GM21526 (cell line): ENCODE measurements at regions not wholly inside any gene's neighbourhood (a gene's known extent, or its start where the extent isn't known, plus 50 kb on each side); places are given as distances from the start of the nearest gene placed in this dataset.

Experiments
- ATAC-seq: cut with Tn5 transposase; IDR thresholded peaks from one replicate; pipeline ENCODE4 v1.9.1; 2021; ENCODE audit warnings: moderate library complexity; ENCODE audit not compliant: unreplicated experiment, low FRiP score

DNA sequence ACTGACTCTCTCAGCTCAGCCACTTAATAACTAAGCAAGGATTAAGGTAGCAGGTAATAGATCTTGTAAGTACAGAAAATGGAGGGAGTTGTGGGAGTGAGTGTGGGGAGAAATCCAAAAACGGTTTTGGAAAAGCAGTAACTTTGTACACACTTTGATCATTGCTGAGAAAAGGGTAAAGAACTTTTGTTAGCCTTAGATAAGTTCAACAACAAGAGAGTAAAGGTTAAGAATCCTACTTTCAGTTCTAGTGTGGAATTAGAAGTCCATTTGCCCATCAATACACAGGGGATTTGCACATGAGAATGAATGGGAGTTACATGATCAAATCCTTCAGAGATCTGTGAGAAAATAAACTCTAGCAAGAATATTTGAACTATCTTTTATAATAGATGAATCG lies 528.7 kb downstream of the SOX2 start:
- no peak for ATAC-seq

DNA sequence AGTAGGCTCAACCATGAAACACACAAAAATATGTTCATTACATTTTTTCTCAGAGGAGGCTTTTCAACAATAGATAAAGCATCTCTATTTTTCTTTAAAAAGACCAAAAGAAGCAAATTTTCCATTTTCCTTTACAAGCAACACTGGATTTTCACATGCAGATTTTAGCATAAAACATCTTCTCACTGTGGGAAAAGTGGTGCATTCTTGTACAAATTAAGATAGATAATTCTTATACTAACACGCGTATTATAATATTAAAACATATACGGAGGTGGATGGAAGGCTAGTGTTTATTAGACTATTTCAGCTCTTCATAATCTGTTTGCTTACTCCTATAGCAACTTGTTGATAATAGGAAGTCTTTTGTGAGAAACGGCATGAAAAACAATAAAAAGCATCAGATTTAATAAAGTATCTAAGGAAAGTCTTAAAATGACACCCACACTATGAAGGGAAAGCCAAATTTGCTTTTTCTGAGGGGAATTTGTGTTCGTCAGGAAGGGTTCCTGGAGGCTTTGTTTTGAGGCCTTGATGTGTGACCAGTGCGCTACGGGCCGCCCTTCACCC lies 529.6 kb downstream of the SOX2 start:
- ATAC-seq = no peak

GRCh38 chr3:182241766-182242488 lies 530.2 kb downstream of the SOX2 start:
- no peak for ATAC-seq

GRCh38 chr3:182242489-182242942 lies 530.8 kb downstream of the SOX2 start:
- no peak for ATAC-seq

- no peak for ATAC-seq
Measured at GRCh38 chr3:182243625-182244024, 531.9 kb downstream of the SOX2 start.

DNA sequence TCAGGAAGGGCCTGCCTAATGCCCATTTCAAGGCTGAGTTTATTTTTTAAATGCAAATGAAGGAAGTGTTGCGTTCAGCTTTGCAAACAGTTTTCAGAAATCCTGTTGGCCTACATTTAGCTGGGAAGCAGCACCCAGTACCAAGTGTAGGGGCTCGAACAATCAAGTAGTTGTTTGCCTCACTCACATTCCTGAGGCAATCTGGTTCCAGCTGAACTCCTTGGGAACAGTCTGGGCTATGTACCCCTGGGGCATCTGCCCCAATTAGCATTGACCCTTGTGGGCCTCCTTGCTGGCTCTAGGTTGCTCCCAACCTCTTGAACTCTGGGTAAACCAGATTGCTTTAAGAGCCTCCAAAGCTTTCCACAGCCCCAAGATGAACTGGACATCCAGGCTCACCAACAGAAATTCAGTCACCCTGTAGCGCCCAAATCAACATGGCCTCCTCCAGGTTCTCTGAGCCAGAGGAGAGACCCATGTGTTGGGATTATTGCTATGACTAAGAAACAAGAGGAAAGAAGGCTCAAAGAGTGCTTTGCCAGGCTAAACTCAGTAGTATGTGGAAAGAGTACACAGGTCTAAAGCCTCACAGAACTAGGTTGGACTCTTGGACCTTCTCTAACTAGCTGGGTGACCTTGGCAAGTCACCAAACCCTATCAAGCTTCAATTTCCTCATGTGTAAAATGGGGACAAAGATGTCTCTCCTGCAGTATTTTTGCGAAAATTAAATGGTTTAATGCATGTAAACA lies 532.7 kb downstream of the SOX2 start:
- ATAC-seq = no peak

- ATAC-seq = no peak
Measured at GRCh38 chr3:182245059-182245458, 533.3 kb downstream of the SOX2 start.

DNA sequence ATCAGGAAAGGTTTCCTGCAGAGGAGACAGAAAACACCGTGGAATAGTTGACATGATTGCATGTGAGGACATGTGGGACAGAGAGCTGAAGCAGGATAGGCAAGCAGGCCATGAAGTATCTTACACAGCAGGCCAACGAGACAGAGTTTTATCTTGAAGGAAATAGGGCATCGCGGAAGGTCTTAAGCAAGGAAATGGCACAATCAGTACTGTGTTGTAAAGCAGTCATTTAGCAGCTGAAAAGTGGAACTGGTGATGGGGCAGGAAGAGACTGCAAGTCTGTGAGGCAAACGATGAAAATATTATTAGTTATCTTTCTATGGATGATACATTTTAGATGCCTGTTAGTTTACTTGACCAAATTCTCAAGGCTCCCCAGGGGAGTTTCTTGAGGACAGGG lies 535.1 kb downstream of the SOX2 start:
- no peak for ATAC-seq

DNA sequence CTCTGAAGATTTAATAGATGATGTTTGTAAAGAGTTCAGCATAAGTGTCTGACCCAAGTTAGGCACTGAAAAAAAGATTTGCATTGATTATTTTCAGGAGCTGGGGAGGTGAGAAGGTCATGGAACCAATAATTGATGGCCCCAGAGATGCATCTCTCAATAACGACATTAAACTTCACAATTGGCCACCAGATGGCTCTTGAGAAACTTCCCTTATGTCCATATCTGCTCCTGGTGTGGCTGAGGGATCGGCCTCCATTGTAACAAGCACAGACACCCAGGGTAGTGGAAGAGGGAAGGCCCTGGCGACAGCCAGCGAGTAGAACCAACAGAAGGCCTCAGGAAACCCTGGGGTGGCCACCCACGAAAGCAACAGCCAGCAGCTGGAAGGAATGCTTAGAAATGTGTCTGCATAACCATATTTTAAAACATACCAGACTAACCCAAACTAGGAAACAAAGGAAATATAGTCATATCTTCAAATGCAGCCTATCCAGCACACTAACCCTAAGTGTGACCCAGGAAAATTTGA lies 536.7 kb downstream of the SOX2 start:
- ATAC-seq = no peak

DNA sequence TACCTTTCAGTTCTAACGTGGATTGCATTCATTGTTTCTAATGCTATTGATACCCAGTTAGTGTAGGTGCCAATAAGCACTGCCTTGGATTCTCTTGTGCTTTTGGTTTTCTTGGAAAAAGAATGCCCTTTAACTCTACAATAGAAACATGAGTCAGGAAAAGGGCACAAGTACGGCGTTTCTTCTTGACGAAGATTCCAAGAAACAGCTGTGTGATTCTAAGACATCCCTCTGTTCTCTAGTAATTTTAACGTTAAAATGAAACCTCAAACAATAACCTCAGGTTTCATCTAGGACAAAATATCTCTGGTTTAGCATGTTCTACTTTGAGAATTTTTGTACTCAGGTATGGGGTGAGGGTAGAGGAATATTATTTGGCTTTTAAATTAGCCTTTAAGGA lies 540.5 kb upstream of the ATP11B start:
- no peak for ATAC-seq

DNA sequence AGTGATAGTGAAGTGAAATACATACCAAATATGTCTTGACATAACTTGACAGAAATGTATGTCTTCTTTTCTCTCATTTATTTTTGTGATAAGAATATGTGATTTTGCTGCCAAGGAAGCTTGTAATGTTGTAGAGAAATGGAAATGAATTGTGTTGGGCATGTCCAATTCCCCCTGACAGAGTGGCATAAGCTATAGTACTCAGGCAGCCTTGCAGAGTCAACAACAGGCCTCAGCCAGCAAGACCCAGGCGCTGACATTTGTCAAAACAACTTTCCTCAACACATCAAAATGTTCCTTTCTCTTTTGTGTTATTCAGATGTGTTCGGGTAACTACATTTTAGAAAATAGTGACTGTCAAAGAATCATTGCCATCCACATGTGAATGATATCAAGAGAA lies 538.1 kb upstream of the ATP11B start:
- no peak for ATAC-seq

GRCh38 chr3:182257361-182257760 lies 535.9 kb upstream of the ATP11B start:
- no peak for ATAC-seq

- ATAC-seq = no peak
Measured at GRCh38 chr3:182258538-182259177, 534.6 kb upstream of the ATP11B start.

DNA sequence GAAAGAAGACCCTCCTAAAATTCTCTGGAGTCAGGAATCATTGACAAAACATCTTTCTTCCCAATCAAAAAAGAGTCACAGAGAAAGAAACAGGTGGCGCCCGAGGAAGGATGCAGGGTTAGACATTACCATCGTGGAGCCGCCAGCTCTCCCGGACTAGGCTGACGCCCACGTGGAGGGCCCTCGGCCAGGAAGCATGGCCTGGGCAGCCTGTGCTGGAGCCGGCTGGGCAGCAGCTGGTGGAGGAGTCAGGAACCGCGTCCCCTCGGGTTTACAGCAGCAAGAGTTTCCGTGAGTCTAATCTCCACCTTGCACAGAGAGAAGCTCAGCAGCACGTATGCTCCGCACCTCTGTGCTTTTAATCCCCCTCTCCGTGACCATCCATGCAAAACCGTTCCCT lies 533.7 kb upstream of the ATP11B start:
- no peak for ATAC-seq

GRCh38 chr3:182261041-182261440 lies 532.3 kb upstream of the ATP11B start:
- ATAC-seq = no peak

DNA sequence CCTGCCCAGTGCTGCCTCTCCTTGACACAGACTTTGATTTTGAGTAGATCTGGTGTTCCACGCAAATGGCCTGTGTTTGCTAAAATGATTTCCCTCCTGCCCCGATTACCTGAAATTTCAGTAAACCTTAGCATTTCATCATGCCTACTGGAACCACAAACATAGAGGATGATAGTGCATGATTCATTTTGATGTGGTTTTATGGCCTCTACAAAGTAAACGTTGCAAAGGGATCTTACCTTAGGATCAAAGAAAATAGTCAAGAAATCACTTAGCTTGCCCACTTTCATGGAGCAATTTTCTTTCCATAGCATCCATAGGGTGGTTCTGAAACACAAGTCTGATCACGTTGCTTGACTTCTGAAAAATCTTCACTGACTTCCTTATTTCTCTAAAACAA lies 524.6 kb upstream of the ATP11B start:
- no peak for ATAC-seq

DNA sequence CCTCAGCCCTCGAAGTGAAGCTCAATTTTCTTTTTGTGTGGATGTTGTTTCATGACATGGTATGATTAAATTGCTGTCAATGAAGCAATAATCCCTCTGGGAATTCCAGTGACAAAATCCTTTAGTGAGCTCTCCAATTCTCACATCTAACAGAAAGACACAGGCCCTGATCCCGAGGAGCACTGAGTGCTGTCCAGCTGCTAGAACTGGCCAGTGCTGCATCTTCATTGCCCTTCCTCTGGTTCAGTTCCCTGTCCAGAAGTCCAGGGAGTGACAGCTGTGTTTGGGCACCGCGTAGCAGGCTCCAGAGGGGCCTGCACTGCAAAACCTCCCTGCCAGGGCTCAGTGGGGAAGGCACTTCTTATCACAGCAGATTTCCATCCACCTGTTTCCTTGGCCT lies 516.8 kb upstream of the ATP11B start:
- ATAC-seq = no peak

GRCh38 chr3:182284793-182285192 lies 508.5 kb upstream of the ATP11B start:
- no peak for ATAC-seq

DNA sequence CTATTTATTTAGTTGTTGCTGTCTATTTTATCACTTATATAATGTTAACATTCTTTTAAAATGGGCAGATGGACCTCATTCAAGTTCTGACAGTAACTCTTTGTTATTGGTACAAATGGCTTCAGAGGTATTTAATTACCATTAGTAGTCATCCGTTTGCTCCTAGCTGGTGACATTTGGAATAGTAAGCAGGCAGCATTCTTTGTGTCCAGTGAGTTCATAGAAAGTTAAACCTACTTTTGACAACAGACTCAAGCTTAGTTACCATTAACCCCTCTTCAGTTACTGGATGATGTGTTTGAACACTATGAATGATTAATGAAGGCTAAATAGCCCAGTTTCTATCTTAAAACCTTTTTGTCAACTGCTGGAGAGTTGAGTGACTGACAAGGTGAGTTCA lies 500.7 kb upstream of the ATP11B start:
- ATAC-seq = no peak

DNA sequence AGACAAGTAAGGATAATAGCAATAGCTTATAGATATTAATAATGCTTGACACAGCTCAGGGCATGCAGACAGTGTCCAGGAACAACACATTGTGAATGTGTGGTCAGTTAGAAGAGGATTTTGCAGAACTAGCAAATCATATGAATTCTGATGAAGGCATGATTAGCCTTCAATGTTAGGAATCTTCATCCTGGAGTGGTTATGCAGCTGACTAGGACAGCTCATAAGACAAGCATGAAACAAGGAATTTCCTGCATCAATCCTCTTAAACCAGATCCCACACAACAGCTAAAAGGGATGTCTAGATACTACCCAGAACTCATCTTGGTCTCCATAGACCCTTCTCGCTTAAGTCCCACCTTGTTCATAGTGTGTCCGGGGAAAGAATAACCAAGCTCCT lies 499.0 kb upstream of the ATP11B start:
- no peak for ATAC-seq

DNA sequence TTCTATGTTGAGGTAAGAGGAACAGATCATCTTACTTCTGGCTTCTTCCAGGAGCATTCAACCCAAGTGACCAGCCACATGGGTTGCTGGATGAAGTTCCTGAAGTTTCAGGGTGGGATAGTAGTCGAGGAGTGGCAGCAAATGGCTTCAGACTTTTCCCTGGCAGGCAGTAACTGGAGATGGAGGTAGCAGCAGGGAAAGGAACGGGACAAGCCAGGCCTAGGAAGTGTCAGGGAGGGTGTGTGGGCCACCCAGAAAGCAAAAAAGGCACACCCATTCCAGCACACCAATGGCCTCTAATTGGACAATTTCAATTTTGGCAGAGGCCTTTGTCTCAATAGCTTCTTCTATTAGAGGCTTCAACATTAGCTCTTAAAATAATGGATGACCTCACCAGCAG lies 498.6 kb upstream of the ATP11B start:
- ATAC-seq = no peak
